Upper lobe of right lung (tissue), 1 donor: ENCODE measurements at regions not wholly inside any gene's neighbourhood (a gene's known extent, or its start where the extent isn't known, plus 50 kb on each side); places are given as distances from the start of the nearest gene placed in this dataset.
"Not testable (repeated sequence)": the region's sequence is repeated elsewhere in the genome, so short reads cannot be mapped to it uniquely, and the experiment has no call there.

Source experiments
- ATAC-seq: fragments of 200-7000 bp; cut with Tn5 transposase; one replicate; pipeline ENCODE4 v1.9.1; 2020; ENCODE audit warnings: mild to moderate bottlenecking, moderate library complexity
- DNase-seq: peaks from one replicate; pipeline ENCODE4 v3.0.0-alpha.2; 2020
- H3K27ac ChIP-seq: fragments of 200-600 bp; one replicate; pipeline ENCODE4 v1.8.0; 2022
- H3K27me3 ChIP-seq: fragments of 200-600 bp; one replicate; pipeline ENCODE4 v1.8.0; 2022; ENCODE audit warnings: mild to moderate bottlenecking
- H3K36me3 ChIP-seq: fragments of 200-600 bp; one replicate; pipeline ENCODE4 v1.8.0; 2022
- H3K4me1 ChIP-seq: fragments of 200-600 bp; one replicate; pipeline ENCODE4 v1.8.0; 2022
- H3K4me3 ChIP-seq: fragments of 200-600 bp; one replicate; pipeline ENCODE4 v1.8.0; 2022; ENCODE audit warnings: mild to moderate bottlenecking
- H3K9me3 ChIP-seq: fragments of 200-600 bp; one replicate; pipeline ENCODE4 v1.8.0; 2022
- intact Hi-C: fragments of 100-400 bp; cut with DNase I; formaldehyde crosslinking; loops from one replicate; pipeline ENCODE4 v1.11.0; 2022
- TF ChIP-seq, protein P1 (sequence below): fragments of 200-600 bp; IDR thresholded peaks from one replicate; pipeline ENCODE4 v1.8.0; 2022; ENCODE audit warnings: antibody characterized with exemption
- donor health status: DM: no; HTN: yes; CAD: no; lungs with severe emphysema.

DNA sequence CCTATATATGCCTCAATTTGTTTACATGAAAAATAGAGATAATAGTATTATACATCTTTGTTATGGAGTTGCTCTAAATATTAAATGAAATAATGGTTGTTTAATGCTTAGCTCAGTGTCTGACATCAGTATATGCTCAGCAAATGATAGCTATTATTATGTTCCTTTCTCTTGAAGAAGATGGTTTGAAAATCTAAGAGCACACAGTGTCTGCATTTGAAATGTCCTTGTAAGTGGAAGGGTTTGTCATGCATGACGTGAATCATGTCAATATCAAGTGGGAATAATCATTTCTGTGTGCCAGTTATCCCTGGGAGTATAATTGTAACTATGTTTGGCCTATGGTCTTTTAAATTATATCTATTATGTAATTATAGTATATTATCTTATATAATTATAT lies 377.5 kb upstream of the SORCS1 start:
- Histone ChIP-seq H3K9me3 (no peaks in the 10 kb centered on the region), H3K4me1 (no peaks in the 10 kb centered on the region), H3K36me3 (no peaks in the 10 kb centered on the region), H3K27ac (no peak overlapping the region), H3K4me3 (no peak overlapping the region), H3K27me3 (no peaks in the 10 kb centered on the region)
- DNase-seq (no peak), ATAC-seq (no peak)
- intact Hi-C loops: no loop called here
- TF ChIP-seq, protein P1, sequence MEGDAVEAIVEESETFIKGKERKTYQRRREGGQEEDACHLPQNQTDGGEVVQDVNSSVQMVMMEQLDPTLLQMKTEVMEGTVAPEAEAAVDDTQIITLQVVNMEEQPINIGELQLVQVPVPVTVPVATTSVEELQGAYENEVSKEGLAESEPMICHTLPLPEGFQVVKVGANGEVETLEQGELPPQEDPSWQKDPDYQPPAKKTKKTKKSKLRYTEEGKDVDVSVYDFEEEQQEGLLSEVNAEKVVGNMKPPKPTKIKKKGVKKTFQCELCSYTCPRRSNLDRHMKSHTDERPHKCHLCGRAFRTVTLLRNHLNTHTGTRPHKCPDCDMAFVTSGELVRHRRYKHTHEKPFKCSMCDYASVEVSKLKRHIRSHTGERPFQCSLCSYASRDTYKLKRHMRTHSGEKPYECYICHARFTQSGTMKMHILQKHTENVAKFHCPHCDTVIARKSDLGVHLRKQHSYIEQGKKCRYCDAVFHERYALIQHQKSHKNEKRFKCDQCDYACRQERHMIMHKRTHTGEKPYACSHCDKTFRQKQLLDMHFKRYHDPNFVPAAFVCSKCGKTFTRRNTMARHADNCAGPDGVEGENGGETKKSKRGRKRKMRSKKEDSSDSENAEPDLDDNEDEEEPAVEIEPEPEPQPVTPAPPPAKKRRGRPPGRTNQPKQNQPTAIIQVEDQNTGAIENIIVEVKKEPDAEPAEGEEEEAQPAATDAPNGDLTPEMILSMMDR: no peak

DNA sequence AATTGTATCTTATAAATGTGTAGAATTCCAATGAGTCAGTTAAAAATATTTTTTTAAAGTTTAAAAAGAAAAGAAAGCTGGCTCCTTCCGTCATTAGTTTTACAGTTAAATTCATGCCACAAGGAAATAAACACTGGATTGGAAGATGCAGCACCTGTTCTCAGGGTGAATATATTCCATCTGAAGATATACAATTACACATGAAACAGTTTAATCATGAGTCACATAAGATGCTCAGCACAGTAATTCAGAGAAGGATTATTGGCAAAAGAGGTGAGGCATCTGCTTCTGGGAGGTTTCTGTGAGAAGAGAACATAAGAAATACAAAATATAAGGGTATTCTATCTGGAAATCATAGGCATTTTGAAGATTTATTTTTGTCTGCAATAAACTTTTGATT lies 376.5 kb upstream of the SORCS1 start:
- H3K4me1 ChIP-seq: no peaks in the 10 kb centered on the region
- ATAC-seq (no peak), DNase-seq (no peak)
- intact Hi-C loops: no loop called here
- H3K4me3 ChIP-seq: no peak overlapping the region
- no peaks in the 10 kb centered on the region for H3K27me3 ChIP-seq
- H3K36me3 ChIP-seq: no peaks in the 10 kb centered on the region
- no peak overlapping the region for H3K27ac ChIP-seq
- H3K9me3 ChIP-seq: no peaks in the 10 kb centered on the region
- TF ChIP-seq, protein P1: no peak

DNA sequence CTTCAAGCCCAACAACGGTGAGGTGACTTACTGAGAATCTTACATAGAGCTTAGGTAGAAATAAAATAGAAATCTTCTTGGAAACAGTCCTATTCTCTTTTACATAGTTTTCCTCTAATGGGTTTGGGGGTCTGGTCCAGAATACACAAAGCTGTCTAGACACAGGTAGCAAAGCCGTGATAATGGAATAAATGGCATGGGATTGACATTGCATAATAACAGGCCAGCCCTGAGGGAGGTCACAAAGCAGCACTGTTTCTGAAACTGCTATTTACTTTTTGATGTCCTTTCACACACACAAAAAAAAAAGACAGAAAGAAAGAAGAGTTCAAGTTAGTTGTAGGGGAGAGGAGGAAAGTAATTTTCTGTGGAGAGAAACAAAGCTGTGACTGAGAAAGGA lies 364.8 kb upstream of the SORCS1 start:
- H3K27me3 ChIP-seq: no peaks in the 10 kb centered on the region
- ATAC-seq: no peak
- no peak for DNase-seq
- no peaks in the 10 kb centered on the region for H3K4me1 ChIP-seq
- no peaks in the 10 kb centered on the region for H3K36me3 ChIP-seq
- H3K4me3 ChIP-seq: no peak overlapping the region
- no peak overlapping the region for H3K27ac ChIP-seq
- intact Hi-C loops: no loop called here
- H3K9me3 ChIP-seq: no peaks in the 10 kb centered on the region
- TF ChIP-seq, protein P1: no peak

DNA sequence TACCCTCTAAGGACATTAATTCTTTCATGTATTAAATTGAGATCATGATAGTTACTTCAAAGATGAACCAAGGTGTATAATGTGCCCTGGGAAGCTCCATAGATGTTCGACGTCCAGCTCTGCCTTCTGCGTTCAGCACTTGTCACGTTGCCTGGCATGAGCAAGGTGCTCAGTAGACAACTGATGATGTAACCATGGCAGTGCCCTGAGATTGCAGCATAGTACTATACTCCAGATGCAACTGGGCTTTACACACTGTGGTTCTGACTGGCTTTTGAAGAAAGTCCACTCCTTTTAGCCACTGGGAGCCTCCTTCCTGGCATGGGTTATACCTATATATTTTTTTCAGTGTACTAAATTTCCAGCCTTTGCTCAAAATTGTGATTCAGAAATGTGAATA lies 355.8 kb upstream of the SORCS1 start:
- H3K9me3 ChIP-seq: no peaks in the 10 kb centered on the region
- no peaks in the 10 kb centered on the region for H3K27me3 ChIP-seq
- no peaks in the 10 kb centered on the region for H3K36me3 ChIP-seq
- H3K27ac ChIP-seq: no peak overlapping the region
- DNase-seq: no peak
- TF ChIP-seq, protein P1: no peak
- no peaks in the 10 kb centered on the region for H3K4me1 ChIP-seq
- ATAC-seq: no peak
- H3K4me3 ChIP-seq: no peak overlapping the region
- intact Hi-C loops: no loop called here

DNA sequence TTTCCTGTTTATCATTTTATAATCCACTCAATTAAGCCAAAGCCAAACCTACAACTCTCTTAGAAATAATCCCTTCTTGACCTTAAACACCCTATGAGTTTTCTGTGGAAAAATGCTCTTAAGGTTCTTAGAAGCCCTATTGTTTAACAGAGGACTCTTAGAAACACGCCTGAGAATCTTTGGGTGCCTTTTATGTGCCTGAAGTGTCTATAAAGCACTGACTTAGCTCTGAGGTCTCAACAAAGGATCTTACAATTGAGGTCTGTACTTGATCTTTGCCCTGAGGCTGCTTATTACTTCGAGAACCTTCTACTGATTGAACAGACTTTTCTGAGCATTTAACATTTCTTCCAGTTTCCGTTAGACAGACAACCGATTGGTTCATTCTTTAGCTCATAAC lies 353.3 kb upstream of the SORCS1 start:
- H3K27ac ChIP-seq: no peak overlapping the region
- ATAC-seq: no peak
- H3K36me3 ChIP-seq: no peaks in the 10 kb centered on the region
- no peaks in the 10 kb centered on the region for H3K9me3 ChIP-seq
- TF ChIP-seq, protein P1: no peak
- no peak for DNase-seq
- H3K4me3 ChIP-seq: no peak overlapping the region
- H3K4me1 ChIP-seq: no peaks in the 10 kb centered on the region
- no peaks in the 10 kb centered on the region for H3K27me3 ChIP-seq
- intact Hi-C loops: no loop called here

DNA sequence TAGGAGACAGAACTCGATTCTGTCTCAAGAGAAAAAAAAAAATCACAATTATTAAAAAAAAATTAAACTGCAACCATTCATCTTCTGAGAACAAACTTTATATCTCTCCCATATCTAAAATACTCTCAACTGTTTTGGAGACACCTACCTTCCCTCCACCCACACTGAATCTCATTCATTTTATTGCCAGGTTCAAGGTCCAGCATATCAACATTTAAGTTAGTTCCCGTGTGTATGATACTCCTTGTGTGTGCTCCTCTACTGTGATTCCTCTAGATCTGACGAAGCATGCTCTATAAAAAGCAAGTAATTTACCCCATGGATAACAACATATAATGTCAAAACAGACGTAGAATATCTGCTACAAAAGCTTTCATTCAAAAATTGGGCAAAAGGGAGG lies 351.8 kb upstream of the SORCS1 start:
- H3K4me3 ChIP-seq: no peak overlapping the region
- no peak overlapping the region for H3K27ac ChIP-seq
- no peaks in the 10 kb centered on the region for H3K36me3 ChIP-seq
- H3K9me3 ChIP-seq: no peaks in the 10 kb centered on the region
- H3K4me1 ChIP-seq: no peaks in the 10 kb centered on the region
- ATAC-seq (no peak), DNase-seq (no peak)
- intact Hi-C loops: no loop called here
- TF ChIP-seq, protein P1: no peak
- H3K27me3 ChIP-seq: no peaks in the 10 kb centered on the region

DNA sequence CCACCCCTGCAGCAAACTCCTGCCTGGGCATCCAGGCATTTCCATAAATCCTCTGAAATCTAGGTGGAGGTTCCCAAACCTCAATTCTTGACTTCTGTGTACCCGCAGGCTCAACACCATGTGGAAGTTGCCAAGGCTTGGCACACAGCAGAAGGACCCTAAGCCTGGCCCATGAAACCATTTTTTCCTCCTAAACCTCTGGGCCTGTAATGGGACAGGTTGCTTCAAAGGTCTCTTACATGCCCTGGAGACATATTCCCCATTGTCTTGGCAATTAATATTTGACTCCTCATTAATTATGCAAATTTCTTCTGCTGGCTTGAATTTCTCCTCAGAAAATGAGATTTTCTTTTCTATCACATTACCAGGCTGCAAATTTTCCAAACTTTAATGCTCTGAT lies 339.5 kb upstream of the SORCS1 start:
- intact Hi-C loops, H3K36me3 ChIP-seq, ATAC-seq, H3K27me3 ChIP-seq, H3K9me3 ChIP-seq, H3K27ac ChIP-seq, H3K4me3 ChIP-seq, DNase-seq, H3K4me1 ChIP-seq: not testable (repeated sequence)
